ENCODE measurements at regions not wholly inside any gene's neighbourhood (a gene's known extent, or its start where the extent isn't known, plus 50 kb on each side); places are given as distances from the start of the nearest gene placed in this dataset.

GRCh38 chr6:106796781-106797180 is 167.4 kb downstream of the QRSL1 start:
- H3K27me3 Mint-ChIP-seq (ENCODE audit: insufficient read depth, unreplicated experiment) = no peaks in the 10 kb centered on the region
- no peaks in the 10 kb centered on the region for H3K9me3 Mint-ChIP-seq (ENCODE audit: unreplicated experiment)
- DNase-seq (ENCODE audit: unreplicated experiment) = no peak
- peaks cover 22% of the 10 kb centered on the region for H3K4me1 Mint-ChIP-seq (ENCODE audit: insufficient read depth, unreplicated experiment)
- ChIA-PET CTCF (interaction anchor here (0.5 to 0.9 kb wide), 2 partner anchors 180 to 802 kb away, joined by 3 to 5 read pairs; no protein-coding TSS in a partner anchor), POLR2A (interaction anchor here (1.0 to 2.3 kb wide), 2 partner anchors 43 to 60 kb away, joined by 3 to 7 read pairs; no protein-coding TSS in a partner anchor)
- no peak for TF ChIP-seq CTCF (IDR thresholded peaks at IDR 0.05; ENCODE audit: unreplicated experiment)
- no peak overlapping the region for H3K4me3 Mint-ChIP-seq (ENCODE audit: unreplicated experiment)
- no peak overlapping the region for H3K27ac Mint-ChIP-seq (ENCODE audit: low read depth, unreplicated experiment)
- H3K36me3 Mint-ChIP-seq (ENCODE audit: insufficient read depth, unreplicated experiment) = no peaks in the 10 kb centered on the region
- intact Hi-C loops (cut with micrococcal nuclease) = no loop called here
- BruUV-seq (replicated peaks) = no TSS peak

- peaks cover 16% of the 10 kb centered on the region for H3K4me1 Mint-ChIP-seq (ENCODE audit: insufficient read depth, unreplicated experiment)
- H3K36me3 Mint-ChIP-seq (ENCODE audit: insufficient read depth, unreplicated experiment) = no peaks in the 10 kb centered on the region
- BruUV-seq (replicated peaks) = no TSS peak
- ChIA-PET CTCF (no interaction called here), POLR2A (no interaction called here)
- TF ChIP-seq CTCF (IDR thresholded peaks at IDR 0.05; ENCODE audit: unreplicated experiment) = no peak
- no peaks in the 10 kb centered on the region for H3K9me3 Mint-ChIP-seq (ENCODE audit: unreplicated experiment)
- intact Hi-C loops (cut with micrococcal nuclease) = no loop called here
- no peak overlapping the region for H3K4me3 Mint-ChIP-seq (ENCODE audit: unreplicated experiment)
- no peaks in the 10 kb centered on the region for H3K27me3 Mint-ChIP-seq (ENCODE audit: insufficient read depth, unreplicated experiment)
- H3K27ac Mint-ChIP-seq (ENCODE audit: low read depth, unreplicated experiment) = no peak overlapping the region
- no peak for DNase-seq (ENCODE audit: unreplicated experiment)
These were observed 164.8 kb downstream of the QRSL1 start for GRCh38 chr6:106794129-106794528.

- POLR2A ChIA-PET = no interaction called here
These were observed 163.3 kb downstream of the QRSL1 start for GRCh38 chr6:106792536-106793236.

GRCh38 chr6:106790935-106791334 is 161.6 kb downstream of the QRSL1 start:
- POLR2A ChIA-PET = no interaction called here

More at GRCh38 chr6:106792536-106793236, 163.3 kb downstream of the QRSL1 start:
- intact Hi-C loops (cut with micrococcal nuclease) = no loop called here
- Mint-ChIP-seq H3K9me3 (ENCODE audit: unreplicated experiment) (no peaks in the 10 kb centered on the region), H3K36me3 (ENCODE audit: insufficient read depth, unreplicated experiment) (no peaks in the 10 kb centered on the region), H3K4me3 (ENCODE audit: unreplicated experiment) (no peak overlapping the region), H3K4me1 (ENCODE audit: insufficient read depth, unreplicated experiment) (peaks cover 4% of the 10 kb centered on the region), H3K27ac (ENCODE audit: low read depth, unreplicated experiment) (no peak overlapping the region), H3K27me3 (ENCODE audit: insufficient read depth, unreplicated experiment) (no peaks in the 10 kb centered on the region)
- no TSS peak for BruUV-seq (replicated peaks)
- CTCF ChIA-PET = interaction anchor here (0.6 to 1.1 kb wide), 5 partner anchors 10 to 226 kb away, joined by 3 to 5 read pairs (median 3); no protein-coding TSS in a partner anchor
- no peak for DNase-seq (ENCODE audit: unreplicated experiment)
- TF ChIP-seq CTCF (IDR thresholded peaks at IDR 0.05; ENCODE audit: unreplicated experiment) = no peak

More at GRCh38 chr6:106790935-106791334, 161.6 kb downstream of the QRSL1 start:
- BruUV-seq (replicated peaks) = no TSS peak
- Mint-ChIP-seq H3K4me1 (ENCODE audit: insufficient read depth, unreplicated experiment) (no peaks in the 10 kb centered on the region), H3K36me3 (ENCODE audit: insufficient read depth, unreplicated experiment) (no peaks in the 10 kb centered on the region), H3K27me3 (ENCODE audit: insufficient read depth, unreplicated experiment) (no peaks in the 10 kb centered on the region), H3K9me3 (ENCODE audit: unreplicated experiment) (no peaks in the 10 kb centered on the region), H3K4me3 (ENCODE audit: unreplicated experiment) (no peak overlapping the region), H3K27ac (ENCODE audit: low read depth, unreplicated experiment) (no peak overlapping the region)
- TF ChIP-seq CTCF (IDR thresholded peaks at IDR 0.05; ENCODE audit: unreplicated experiment) = no peak
- no peak for DNase-seq (ENCODE audit: unreplicated experiment)
- intact Hi-C loops (cut with micrococcal nuclease) = no loop called here
- CTCF ChIA-PET = no interaction called here

Data from MCF 10A (cell line).